Dedifferentiated amniotic fluid mesenchymal stem cell (primary cell): ENCODE measurements at regions not wholly inside any gene's neighbourhood (a gene's known extent, or its start where the extent isn't known, plus 50 kb on each side); places are given as distances from the start of the nearest gene placed in this dataset.
"Not testable (repeated sequence)": the region's sequence is repeated elsewhere in the genome, so short reads cannot be mapped to it uniquely, and the experiment has no call there.

Source experiments
- DNase-seq: peaks from one replicate; pipeline ENCODE4 v3.0.0-alpha.2; 2016; ENCODE audit errors: extremely low spot score

- DNase-seq: no peak
Observed at GRCh38 chr10:6926971-6927370, 346.9 kb upstream of the PRKCQ start.

GRCh38 chr10:6925146-6925545 lies 345.1 kb upstream of the PRKCQ start:
- no peak for DNase-seq

GRCh38 chr10:6924166-6924565 lies 344.1 kb upstream of the PRKCQ start:
- peak; percentile 21 for DNase-seq

- DNase-seq: not testable (repeated sequence)
Observed at GRCh38 chr10:6921026-6921425, 340.9 kb upstream of the PRKCQ start.

GRCh38 chr10:6920072-6921019 lies 340.3 kb upstream of the PRKCQ start:
- DNase-seq: no peak

- DNase-seq: no peak
Observed at GRCh38 chr10:6919077-6919476, 339.0 kb upstream of the PRKCQ start.

GRCh38 chr10:6918305-6918704 lies 338.2 kb upstream of the PRKCQ start:
- DNase-seq: no peak

- DNase-seq: no peak
Observed at GRCh38 chr10:6917125-6917524, 337.0 kb upstream of the PRKCQ start.

- no peak for DNase-seq
Observed at GRCh38 chr10:6916601-6917000, 336.5 kb upstream of the PRKCQ start.

- no peak for DNase-seq
Observed at GRCh38 chr10:6915307-6915706, 335.2 kb upstream of the PRKCQ start.

- no peak for DNase-seq
Observed at GRCh38 chr10:6912929-6913328, 332.9 kb upstream of the PRKCQ start.

GRCh38 chr10:6912424-6912823 lies 332.3 kb upstream of the PRKCQ start:
- DNase-seq: no peak

- no peak for DNase-seq
Observed at GRCh38 chr10:6912021-6912420, 331.9 kb upstream of the PRKCQ start.

GRCh38 chr10:6909905-6910560 lies 330.0 kb upstream of the PRKCQ start:
- no peak for DNase-seq

- DNase-seq: no peak
Observed at GRCh38 chr10:6907877-6908530, 327.9 kb upstream of the PRKCQ start.

- no peak for DNase-seq
Observed at GRCh38 chr10:6894405-6894804, 314.3 kb upstream of the PRKCQ start.

GRCh38 chr10:6892864-6893263 lies 312.8 kb upstream of the PRKCQ start:
- no peak for DNase-seq

- no peak for DNase-seq
Observed at GRCh38 chr10:6891924-6892323, 311.8 kb upstream of the PRKCQ start.

GRCh38 chr10:6889718-6890117 lies 309.6 kb upstream of the PRKCQ start:
- DNase-seq: no peak

GRCh38 chr10:6888434-6888833 lies 308.4 kb upstream of the PRKCQ start:
- DNase-seq: no peak

GRCh38 chr10:6885284-6885683 lies 305.2 kb upstream of the PRKCQ start:
- DNase-seq: no peak

GRCh38 chr10:6881987-6882386 lies 301.9 kb upstream of the PRKCQ start:
- DNase-seq: no peak
